HG02938 (cell line): ENCODE measurements at regions not wholly inside any gene's neighbourhood (a gene's known extent, or its start where the extent isn't known, plus 50 kb on each side); places are given as distances from the start of the nearest gene placed in this dataset.
A peak's percentile ranks its signal among the peaks of the same experiment; 100 is the strongest.
"Not testable (repeated sequence)": the region's sequence is repeated elsewhere in the genome, so short reads cannot be mapped to it uniquely, and the experiment has no call there.

Experiments used
- ATAC-seq: cut with Tn5 transposase; IDR thresholded peaks from one replicate; pipeline ENCODE4 v1.9.1; 2021; ENCODE audit warnings: mild to moderate bottlenecking, moderate library complexity; ENCODE audit not compliant: unreplicated experiment

GRCh38 chr4:13922873-13923645 is 295.5 kb upstream of the BOD1L1 start:
- ATAC-seq, result no peak

- ATAC-seq, result not testable (repeated sequence)
Observed at GRCh38 chr4:13924900-13925299, 297.4 kb upstream of the BOD1L1 start.

GRCh38 chr4:13928214-13928613 is 300.7 kb upstream of the BOD1L1 start:
- ATAC-seq, result no peak

GRCh38 chr4:13930155-13930554 is 302.6 kb upstream of the BOD1L1 start:
- no peak for ATAC-seq

GRCh38 chr4:13933191-13933590 is 305.7 kb upstream of the BOD1L1 start:
- ATAC-seq, result no peak

- ATAC-seq, result no peak
Observed at GRCh38 chr4:13938299-13938698, 310.8 kb upstream of the BOD1L1 start.

GRCh38 chr4:13940921-13941320 is 313.4 kb upstream of the BOD1L1 start:
- ATAC-seq, result no peak

GRCh38 chr4:13942977-13943376 is 315.5 kb upstream of the BOD1L1 start:
- no peak for ATAC-seq

- no peak for ATAC-seq
Observed at GRCh38 chr4:13944095-13944511, 316.6 kb upstream of the BOD1L1 start.

GRCh38 chr4:13947921-13948320 is 320.4 kb upstream of the BOD1L1 start:
- ATAC-seq, result no peak

- ATAC-seq, result no peak
Observed at GRCh38 chr4:13950491-13950890, 323.0 kb upstream of the BOD1L1 start.

GRCh38 chr4:13953083-13953482 is 325.6 kb upstream of the BOD1L1 start:
- ATAC-seq, result no peak

GRCh38 chr4:13955551-13955950 is 328.0 kb upstream of the BOD1L1 start:
- ATAC-seq, result no peak

- no peak for ATAC-seq
Observed at GRCh38 chr4:13956947-13957346, 329.4 kb upstream of the BOD1L1 start.

- no peak for ATAC-seq
Observed at GRCh38 chr4:13957871-13958270, 330.3 kb upstream of the BOD1L1 start.

GRCh38 chr4:13963601-13964000 is 336.1 kb upstream of the BOD1L1 start:
- ATAC-seq, result no peak

- no peak for ATAC-seq
Observed at GRCh38 chr4:13966231-13967195, 339.0 kb upstream of the BOD1L1 start.

GRCh38 chr4:13968723-13969122 is 341.2 kb upstream of the BOD1L1 start:
- ATAC-seq, result no peak

GRCh38 chr4:13970349-13970748 is 342.8 kb upstream of the BOD1L1 start:
- no peak for ATAC-seq

GRCh38 chr4:13977746-13978145 is 350.2 kb upstream of the BOD1L1 start:
- no peak for ATAC-seq

- peak; percentile 86 for ATAC-seq
Observed at GRCh38 chr4:13980317-13981310, 353.1 kb upstream of the BOD1L1 start.
